Endodermal cell (in vitro differentiated cells): ENCODE measurements at regions not wholly inside any gene's neighbourhood (a gene's known extent, or its start where the extent isn't known, plus 50 kb on each side); places are given as distances from the start of the nearest gene placed in this dataset.

Source experiments
- DNase-seq: peaks from one replicate; pipeline ENCODE4 v3.0.0-alpha.2; 2017
- H3K27ac ChIP-seq: 2 replicates; pipeline ENCODE4 v1.5.1; 2013; ENCODE audit warnings: mild to moderate bottlenecking, low read depth, low read length, moderate library complexity
- H3K27me3 ChIP-seq: 2 replicates; pipeline ENCODE4 v1.6.1; 2013; ENCODE audit warnings: mild to moderate bottlenecking, low read length, moderate library complexity; ENCODE audit not compliant: insufficient read depth, control insufficient read depth, poor library complexity, severe bottlenecking
- H3K36me3 ChIP-seq: 2 replicates; pipeline ENCODE4 v1.7.0; 2013; ENCODE audit warnings: mild to moderate bottlenecking, low read length, moderate library complexity; ENCODE audit not compliant: control insufficient read depth, insufficient read depth
- H3K4me1 ChIP-seq: one replicate; pipeline ENCODE4 v1.7.0; 2013; ENCODE audit warnings: low read length; ENCODE audit not compliant: control insufficient read depth, insufficient read depth
- H3K4me3 ChIP-seq: 2 replicates; pipeline ENCODE4 v1.5.1; 2013; ENCODE audit warnings: mild to moderate bottlenecking, low read length, moderate library complexity
- H3K9ac ChIP-seq: 2 replicates; pipeline ENCODE4 v1.6.1; 2013; ENCODE audit warnings: mild to moderate bottlenecking, low read length, moderate library complexity; ENCODE audit not compliant: poor library complexity, severe bottlenecking; ENCODE audit errors: extremely low read depth
- H3K9me3 ChIP-seq: 2 replicates; pipeline ENCODE4 v1.6.1; 2013; ENCODE audit warnings: mild to moderate bottlenecking, low read length, moderate library complexity; ENCODE audit not compliant: control insufficient read depth
- H3K27ac Mint-ChIP-seq: 2 replicates; pipeline ENCODE4 v1.8.0; 2020; ENCODE audit warnings: mixed read lengths
- H3K27me3 Mint-ChIP-seq: 2 replicates; pipeline ENCODE4 v1.8.0; 2021; ENCODE audit warnings: mild to moderate bottlenecking, mixed read lengths; ENCODE audit not compliant: insufficient read depth
- H3K36me3 Mint-ChIP-seq: 2 replicates; pipeline ENCODE4 v1.8.0; 2020; ENCODE audit warnings: low read depth, mixed read lengths
- H3K4me1 Mint-ChIP-seq: 2 replicates; pipeline ENCODE4 v1.8.0; 2020; ENCODE audit warnings: mixed read lengths
- H3K4me3 Mint-ChIP-seq: 2 replicates; pipeline ENCODE4 v1.8.0; 2020; ENCODE audit warnings: mild to moderate bottlenecking, moderate library complexity, mixed read lengths
- H3K9me3 Mint-ChIP-seq: 2 replicates; pipeline ENCODE4 v1.8.0; 2020; ENCODE audit warnings: mild to moderate bottlenecking, mixed read lengths
- WGBS, 2 experiments: methylation state at CpG; one replicate each; pipeline versions ENCODE4 v1.1.5 to v1.1.7; 2013; ENCODE audit warnings: missing lambda C conversion rate in 2 of 2, mixed read lengths in 1 of 2; ENCODE audit not compliant: insufficient coverage in 1 of 2, insufficient read length in 1 of 2; 5-methylcytosine and 5-hydroxymethylcytosine counted together
- TF ChIP-seq, protein P1 (sequence below): fragments of 200-600 bp; sonication (generic); conservative IDR thresholded peaks from 2 replicates; pipeline ENCODE4 v1.5.0; 2021; ENCODE audit warnings: antibody characterized with exemption, mild to moderate bottlenecking

DNA sequence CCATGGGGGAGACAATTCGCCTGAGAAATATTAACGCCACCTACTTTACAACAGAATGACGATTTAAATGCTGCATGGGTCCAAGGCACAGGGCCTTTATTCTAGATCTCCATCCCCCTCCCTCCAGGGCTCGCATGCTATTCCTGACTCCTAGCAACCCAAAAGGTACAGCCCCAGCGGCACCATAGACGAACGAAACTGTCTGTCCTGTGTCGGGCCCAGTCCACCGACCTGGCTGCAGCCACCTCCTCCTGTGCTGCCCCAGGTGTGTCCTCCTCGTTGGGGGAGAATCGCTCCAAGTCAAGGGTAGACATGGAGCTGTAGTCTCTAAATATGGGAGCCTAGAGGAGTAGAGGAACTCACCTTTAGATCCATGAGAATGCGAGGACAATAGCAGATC, 196.5 kb downstream of the TOMM20 start:
- peaks cover 23% of the 10 kb centered on the region for H3K4me1 Mint-ChIP-seq
- TF ChIP-seq, protein P1, sequence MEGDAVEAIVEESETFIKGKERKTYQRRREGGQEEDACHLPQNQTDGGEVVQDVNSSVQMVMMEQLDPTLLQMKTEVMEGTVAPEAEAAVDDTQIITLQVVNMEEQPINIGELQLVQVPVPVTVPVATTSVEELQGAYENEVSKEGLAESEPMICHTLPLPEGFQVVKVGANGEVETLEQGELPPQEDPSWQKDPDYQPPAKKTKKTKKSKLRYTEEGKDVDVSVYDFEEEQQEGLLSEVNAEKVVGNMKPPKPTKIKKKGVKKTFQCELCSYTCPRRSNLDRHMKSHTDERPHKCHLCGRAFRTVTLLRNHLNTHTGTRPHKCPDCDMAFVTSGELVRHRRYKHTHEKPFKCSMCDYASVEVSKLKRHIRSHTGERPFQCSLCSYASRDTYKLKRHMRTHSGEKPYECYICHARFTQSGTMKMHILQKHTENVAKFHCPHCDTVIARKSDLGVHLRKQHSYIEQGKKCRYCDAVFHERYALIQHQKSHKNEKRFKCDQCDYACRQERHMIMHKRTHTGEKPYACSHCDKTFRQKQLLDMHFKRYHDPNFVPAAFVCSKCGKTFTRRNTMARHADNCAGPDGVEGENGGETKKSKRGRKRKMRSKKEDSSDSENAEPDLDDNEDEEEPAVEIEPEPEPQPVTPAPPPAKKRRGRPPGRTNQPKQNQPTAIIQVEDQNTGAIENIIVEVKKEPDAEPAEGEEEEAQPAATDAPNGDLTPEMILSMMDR: no peak
- H3K9ac ChIP-seq: no peak overlapping the region
- H3K4me3 ChIP-seq: no peak overlapping the region
- peaks cover 3% of the 10 kb centered on the region for H3K27me3 Mint-ChIP-seq
- no peak overlapping the region for H3K4me3 Mint-ChIP-seq
- 87 to 89% methylated on average over 5 to 12 of the region's 12 CpGs for WGBS, 2 experiments
- H3K27ac ChIP-seq: no peak overlapping the region
- H3K4me1 ChIP-seq: peaks cover 14% of the 10 kb centered on the region
- no peaks in the 10 kb centered on the region for H3K36me3 Mint-ChIP-seq
- DNase-seq: no peak
- no peaks in the 10 kb centered on the region for H3K9me3 Mint-ChIP-seq
- no peak overlapping the region for H3K27ac Mint-ChIP-seq
- no peaks in the 10 kb centered on the region for H3K36me3 ChIP-seq
- no peaks in the 10 kb centered on the region for H3K9me3 ChIP-seq
- no peaks in the 10 kb centered on the region for H3K27me3 ChIP-seq

GRCh38 chr1:234931404-234931973, 197.1 kb downstream of the TOMM20 start:
- Histone ChIP-seq H3K36me3 (no peaks in the 10 kb centered on the region), H3K4me1 (peaks cover 14% of the 10 kb centered on the region), H3K9ac (no peak overlapping the region), H3K27ac (no peak overlapping the region), H3K4me3 (no peak overlapping the region), H3K27me3 (no peaks in the 10 kb centered on the region), H3K9me3 (no peaks in the 10 kb centered on the region)
- TF ChIP-seq, protein P1: no peak
- no peak for DNase-seq
- WGBS, 2 experiments: 88 to 96% methylated on average over 2 to 4 of the region's 4 CpGs
- Mint-ChIP-seq H3K27me3 (peaks cover 3% of the 10 kb centered on the region), H3K36me3 (no peaks in the 10 kb centered on the region), H3K4me1 (peaks cover 29% of the 10 kb centered on the region), H3K9me3 (no peaks in the 10 kb centered on the region), H3K4me3 (no peak overlapping the region), H3K27ac (no peak overlapping the region)

- Histone ChIP-seq H3K4me1 (peaks cover 14% of the 10 kb centered on the region), H3K9ac (no peak overlapping the region), H3K9me3 (no peaks in the 10 kb centered on the region), H3K36me3 (no peaks in the 10 kb centered on the region), H3K27me3 (no peaks in the 10 kb centered on the region), H3K4me3 (no peak overlapping the region), H3K27ac (no peak overlapping the region)
- Mint-ChIP-seq H3K27me3 (peaks cover 3% of the 10 kb centered on the region), H3K36me3 (no peaks in the 10 kb centered on the region), H3K27ac (no peak overlapping the region), H3K9me3 (no peaks in the 10 kb centered on the region), H3K4me1 (peaks cover 35% of the 10 kb centered on the region), H3K4me3 (no peak overlapping the region)
- WGBS, 2 experiments: 100% methylated on average over 2 to 3 of the region's 3 CpGs
- DNase-seq: no peak
- TF ChIP-seq, protein P1: no peak
Measured at GRCh38 chr1:234929369-234929768, 199.3 kb downstream of the TOMM20 start.
